ENCODE measurements at regions not wholly inside any gene's neighbourhood (a gene's known extent, or its start where the extent isn't known, plus 50 kb on each side); places are given as distances from the start of the nearest gene placed in this dataset.
"Not testable (repeated sequence)": the region's sequence is repeated elsewhere in the genome, so short reads cannot be mapped to it uniquely, and the experiment has no call there.

DNA sequence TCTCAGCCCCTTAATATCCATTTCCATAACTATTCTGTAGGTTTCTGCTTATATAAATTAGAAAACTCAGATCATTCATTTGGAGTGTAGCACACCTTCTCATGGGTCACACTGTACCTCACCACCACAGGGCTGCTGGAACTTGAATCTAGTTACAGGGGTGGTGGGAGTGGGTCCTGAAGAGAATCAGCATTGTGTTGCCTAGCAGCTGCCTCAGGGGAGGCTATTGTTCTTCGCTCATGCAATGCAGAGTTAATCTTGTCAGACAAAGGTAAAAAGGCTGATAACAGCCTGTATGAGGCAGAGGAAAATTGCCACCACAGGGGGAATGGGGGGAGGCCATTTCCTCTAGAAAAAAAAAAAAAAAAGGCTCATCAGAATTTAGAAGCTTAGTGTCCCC is 496.0 kb upstream of the ADGRB3 start:
- DNase-seq = no peak

DNA sequence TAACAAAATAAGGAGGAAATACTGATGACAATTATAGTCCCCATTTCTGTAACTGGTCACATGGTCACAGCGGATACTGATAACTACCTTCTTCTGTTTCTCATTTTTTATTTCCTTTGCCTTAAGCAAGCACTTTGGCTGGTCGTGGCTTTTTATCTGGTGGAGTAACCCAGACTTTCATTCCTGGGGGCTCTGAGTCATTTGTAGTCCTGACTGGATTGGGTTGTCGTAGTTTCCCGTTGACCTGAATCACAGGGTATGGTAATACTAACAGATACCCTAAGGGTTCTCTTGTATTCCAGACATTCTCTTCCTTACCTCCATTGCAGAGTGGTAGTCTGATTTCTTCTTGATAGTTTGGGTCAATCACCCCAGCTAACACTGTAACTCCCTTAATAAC is 500.3 kb upstream of the ADGRB3 start:
- no peak for DNase-seq

DNA sequence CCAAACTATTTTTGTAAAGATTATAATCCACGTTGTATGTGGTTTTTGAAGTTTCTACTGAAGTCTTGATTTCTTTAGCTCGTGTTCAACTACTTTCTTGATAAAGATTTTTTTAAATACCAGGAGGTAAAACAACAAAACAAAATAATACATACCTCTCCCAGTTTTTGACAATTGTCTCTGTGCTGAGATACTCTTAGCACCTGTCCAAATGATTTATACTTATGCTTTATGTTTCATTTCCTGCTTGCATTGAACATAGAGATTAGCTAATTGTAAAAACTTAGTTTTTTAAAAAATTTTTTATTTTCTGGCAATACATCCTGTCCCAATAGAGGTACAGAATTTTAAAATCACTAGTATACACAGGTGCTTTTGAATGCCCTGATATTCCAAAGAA is 506.9 kb upstream of the ADGRB3 start:
- no peak for DNase-seq

DNA sequence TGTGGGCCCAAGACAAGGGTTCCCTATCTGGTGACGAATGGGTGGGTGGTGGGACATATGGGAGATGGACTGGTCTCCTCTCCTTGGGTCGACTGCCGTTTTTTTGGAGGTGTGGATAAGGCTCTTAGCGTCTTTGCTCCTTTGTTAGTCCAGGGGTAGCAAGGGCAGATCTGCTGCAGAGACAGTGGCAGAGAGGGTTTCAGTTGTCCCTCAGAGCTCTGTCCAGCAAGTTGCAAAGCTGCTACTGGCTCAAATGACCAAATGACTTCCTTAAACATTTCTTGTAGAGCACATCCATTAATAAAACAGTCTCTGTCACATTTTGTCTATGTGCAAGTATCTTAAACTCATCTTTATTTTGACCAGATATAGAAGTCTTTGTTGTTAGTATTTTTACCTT is 508.0 kb upstream of the ADGRB3 start:
- DNase-seq = no peak

DNA sequence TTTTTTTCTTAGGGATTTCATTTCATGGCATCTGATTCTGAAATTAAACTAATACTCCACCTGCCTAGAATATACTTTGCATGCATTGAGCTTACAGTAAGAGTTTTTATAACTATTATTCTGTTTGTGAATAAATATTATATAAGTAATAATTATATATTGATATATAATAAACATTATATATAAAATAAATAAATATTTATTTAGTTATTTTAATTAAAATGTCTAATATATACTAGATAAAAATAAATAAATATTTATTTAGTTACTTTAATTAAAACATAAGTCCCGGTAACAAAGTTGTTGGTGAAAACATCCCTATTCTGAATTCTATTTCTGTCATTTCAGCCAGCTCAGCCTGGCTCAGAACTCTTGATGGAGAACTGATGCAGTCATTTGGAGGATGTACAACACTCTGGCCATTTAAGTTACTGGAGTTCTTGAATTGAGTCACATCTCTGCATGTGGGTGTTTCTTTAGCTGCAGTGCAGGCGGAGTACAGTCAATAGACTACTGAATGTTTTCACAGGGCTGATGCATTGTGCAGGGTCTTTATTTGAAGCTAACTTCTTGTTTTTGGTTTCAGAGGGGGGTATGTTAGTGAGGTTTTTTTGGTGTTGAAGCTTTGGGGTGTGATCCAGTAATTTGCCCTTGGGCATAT is 508.9 kb upstream of the ADGRB3 start:
- no peak for DNase-seq

DNA sequence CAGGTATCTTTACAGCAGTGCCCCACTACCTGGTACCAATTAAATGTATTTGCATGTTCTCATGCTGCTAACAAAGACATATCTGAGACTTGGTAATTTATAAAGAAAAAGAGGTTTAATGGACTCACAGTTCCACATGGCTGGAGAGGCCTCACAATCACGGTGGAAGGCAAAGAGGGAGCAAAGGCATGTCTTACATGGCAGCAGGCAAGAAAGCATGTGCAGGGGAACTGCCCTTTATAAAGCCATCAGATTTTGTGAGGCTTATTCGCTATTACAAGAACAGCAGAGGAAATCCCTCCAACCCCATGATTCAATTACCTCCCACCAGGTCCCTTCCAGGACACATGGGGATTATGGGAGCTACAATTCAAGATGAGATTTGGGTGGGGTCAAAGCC is 512.1 kb upstream of the ADGRB3 start:
- DNase-seq = not testable (repeated sequence)

DNA sequence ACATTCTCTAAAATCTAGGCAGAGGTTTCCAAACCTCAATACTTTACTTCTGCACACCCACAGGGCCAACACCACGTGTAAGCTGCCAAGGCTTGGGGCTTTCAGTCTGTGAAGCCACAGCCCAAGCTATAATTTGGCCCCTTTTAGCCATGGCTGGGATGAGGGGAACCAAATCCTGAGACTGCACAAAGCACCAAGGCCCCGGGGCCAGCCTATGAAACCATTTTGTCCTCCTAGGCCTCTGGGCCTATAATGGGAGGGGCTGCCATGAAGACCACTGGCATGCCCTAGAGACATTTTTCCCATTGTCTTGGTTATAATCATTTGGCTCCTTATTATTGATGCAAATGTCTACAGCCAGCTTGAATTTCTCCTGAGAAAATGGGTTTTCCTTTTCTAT is 513.0 kb upstream of the ADGRB3 start:
- no peak for DNase-seq

DNA sequence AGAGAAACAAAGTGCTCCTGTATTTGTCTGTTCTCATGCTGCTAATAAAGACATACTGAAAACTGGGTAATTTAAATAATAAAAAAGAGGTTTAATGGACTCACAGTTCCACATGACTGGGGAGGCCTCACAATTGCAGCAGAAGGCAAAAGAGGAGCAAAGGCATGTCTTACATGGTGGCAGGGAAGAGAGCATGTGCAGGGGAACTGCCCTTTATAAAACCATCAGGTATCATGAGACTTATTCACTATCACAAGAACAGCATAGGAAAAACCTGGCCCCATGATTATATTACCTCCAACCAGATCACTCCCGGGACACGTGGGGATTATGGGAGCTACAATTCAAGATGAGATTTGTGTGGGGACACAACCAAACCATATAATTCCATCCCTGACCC is 514.1 kb upstream of the ADGRB3 start:
- not testable (repeated sequence) for DNase-seq

DNA sequence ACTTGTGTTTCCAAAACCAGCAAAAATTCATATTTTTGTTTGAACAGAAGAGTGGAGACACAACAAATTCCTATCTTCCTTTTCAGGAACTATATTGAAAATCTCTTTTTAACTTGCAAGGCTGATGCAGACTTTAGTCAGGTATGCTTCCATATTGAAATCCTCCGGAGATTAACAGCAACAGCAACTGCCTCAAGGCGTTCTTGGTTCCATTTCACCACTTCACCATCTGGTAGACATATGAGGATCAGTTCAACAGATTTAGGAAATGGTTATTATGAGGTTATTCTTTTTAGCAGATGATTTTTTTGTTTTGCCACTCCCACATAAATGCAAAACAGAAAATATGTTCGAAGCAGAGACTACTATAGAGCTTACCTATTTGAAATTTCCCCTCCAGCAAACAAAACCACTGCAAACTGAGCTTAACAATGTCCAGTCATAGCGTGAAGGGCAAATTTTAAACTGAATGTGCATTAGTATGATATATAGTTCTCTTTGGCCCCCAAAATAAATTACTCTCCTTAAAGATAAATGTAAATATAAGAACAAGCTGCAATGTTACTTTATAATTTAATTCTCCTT is 520.5 kb upstream of the ADGRB3 start:
- no peak for DNase-seq

DNA sequence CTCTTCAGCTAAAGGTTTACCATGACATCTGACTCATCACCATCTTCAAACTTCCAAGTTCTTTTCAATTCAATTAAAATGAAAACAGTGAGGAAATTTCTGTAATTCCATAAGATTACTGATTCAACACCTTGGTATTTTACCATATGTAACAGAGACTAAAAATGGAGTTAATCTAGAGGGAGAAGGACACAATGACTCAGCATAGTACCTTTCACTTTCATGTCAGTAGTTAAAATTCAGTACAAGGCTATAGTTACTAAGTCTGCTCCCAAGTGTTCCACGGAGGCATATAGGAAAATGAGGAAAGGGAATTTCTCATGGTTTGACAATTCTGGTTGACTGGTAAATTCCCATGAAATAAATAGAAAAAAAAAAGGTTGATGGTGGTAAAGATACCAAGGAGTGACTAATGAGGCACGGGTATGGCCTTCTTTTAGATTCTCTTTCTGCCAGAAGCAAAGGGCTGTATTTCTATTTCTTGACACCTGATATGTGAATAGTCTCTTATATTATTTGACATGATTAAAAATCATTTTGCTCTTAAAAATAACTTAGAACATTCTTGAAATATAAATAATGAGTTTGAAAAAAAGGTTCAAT is 526.7 kb upstream of the ADGRB3 start:
- DNase-seq = no peak

DNA sequence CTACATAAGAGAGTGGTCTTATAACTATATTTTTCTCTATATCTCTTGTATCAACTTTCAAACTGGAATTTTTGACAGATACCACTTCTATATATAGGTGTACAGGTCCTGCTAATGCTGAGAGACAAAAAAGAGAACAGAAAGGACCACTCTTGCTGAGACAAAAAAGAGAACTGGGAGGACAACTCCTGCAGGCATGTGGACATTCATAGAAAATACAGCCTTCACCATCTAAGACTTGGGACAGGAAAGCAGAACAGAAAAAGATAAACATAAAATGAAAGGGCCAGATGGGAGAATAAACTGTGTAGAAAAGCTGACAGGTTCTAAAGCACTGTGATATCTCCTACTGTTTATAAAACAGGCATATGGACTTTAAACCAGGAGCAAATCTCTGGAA is 541.0 kb upstream of the ADGRB3 start:
- DNase-seq = no peak

DNA sequence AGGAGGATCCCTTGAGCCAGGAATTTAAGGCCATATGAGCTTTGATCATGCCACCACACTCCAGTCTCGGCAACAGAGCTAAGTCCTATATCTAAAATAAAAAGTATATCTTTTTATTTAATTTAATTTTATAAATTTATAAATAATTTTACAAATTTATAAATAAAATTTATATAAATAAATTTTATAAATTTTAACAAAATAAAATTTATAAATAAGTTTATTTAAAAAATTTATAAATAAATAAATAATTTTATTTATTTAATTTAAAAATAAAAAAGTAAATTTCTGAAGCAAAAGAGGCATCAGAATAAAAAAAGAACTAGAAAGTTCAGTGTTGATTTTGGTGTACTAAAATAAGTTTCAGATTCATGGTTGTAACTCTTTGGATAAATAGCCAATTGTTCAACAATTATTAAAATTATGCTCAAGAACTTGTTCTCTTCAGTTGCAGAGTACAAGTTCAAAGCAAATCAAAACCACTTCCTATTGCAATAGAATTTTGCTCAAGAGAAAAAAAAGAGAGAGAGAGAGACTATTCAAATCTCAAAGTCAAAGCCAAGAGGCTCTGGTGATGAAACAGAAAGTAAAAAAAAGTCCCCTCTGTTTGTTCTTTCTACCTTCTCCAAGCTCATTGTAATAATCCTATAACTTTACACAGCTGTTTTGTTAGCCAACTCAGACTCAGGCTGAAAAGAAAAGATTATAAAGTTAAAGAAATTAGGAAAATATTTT is 547.5 kb upstream of the ADGRB3 start:
- no peak for DNase-seq

DNA sequence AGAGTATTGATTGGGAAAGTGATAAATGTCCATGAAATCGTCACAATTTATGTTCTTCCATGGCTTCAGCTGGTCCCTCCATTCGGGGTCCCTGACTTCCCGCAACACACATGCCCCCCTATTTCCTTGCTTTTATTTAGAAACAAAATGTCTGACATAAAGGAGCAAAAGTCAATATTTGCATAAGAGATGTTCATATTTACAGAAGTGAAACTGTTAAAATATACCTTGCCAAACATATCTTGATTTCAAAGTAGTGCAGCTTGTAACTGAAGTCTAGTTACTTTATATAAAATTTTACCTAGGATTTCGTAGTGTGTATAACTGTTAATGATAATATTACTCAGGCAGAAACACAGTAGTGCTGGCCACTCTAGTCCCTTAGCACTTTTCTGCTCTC is 548.9 kb upstream of the ADGRB3 start:
- no peak for DNase-seq

DNA sequence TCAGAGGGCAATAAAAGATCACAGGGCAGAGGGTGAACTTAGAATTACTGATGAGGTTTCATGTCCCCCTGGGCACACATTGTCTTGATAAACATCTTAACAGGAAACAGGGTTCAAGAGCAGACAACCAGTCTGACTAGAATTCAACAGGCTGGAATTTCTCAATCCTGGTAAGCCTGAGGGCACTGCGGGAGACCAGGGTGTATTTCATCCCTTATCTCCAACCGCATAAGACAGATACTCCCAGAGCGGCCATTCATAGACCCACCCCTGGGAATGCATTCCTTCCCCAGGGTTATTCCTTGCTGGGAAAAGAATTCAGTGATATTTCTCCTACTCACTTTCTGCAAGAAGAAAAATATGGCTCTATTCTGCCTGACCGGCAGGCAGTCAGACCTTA is 549.5 kb upstream of the ADGRB3 start:
- not testable (repeated sequence) for DNase-seq

DNA sequence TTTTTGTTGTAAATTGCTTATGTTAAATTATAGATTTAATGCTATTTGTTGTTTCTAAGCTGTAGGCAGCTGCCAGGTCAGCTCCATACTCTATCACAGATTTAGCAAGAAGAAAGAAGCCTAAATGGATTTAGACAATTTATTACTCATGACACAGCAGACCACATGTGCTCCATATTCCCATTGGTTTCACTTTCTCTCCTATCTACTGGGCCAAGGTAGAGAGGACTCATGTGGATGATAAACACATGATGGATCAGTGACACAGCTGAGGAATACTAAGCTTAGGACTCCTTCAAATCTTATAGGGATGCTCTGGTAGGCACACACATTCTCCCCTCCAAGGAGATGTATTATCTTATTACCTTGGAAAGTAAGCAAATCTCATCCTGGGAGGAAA is 553.0 kb upstream of the ADGRB3 start:
- DNase-seq = no peak

DNA sequence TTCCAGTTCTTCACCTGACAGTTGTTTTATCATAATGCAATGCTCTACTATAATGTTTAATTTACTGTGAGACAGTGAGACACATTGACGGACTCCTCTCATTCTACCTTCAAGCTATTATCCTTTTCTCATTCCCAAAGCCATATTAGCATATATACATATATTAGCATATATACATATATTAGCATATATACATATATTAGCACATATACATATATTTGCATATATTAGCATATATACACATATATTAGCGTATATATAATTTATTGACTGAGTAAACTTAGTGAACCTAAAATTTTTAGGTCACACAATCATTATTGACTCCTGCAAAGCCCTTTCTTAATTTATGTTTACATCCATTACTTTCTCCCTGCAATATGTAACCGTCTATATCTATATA is 555.0 kb upstream of the ADGRB3 start:
- DNase-seq = no peak

DNA sequence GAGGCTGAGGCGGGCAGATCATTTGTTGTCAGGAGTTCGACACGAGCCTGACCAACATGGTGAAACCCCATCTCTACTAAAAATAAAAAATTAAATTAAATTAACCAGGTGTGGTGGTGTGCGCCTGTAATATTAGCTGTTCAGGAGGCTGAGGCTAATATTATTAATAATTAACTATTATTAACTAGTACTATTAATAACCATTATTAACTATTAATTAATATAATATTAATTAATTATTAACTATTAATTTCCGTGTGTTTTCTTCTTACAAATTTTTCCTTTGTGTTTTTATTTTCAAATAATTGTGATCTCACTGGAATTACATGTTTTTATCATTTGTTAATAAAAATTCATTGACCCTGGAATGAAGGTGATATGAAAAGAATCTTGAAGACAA is 557.4 kb upstream of the ADGRB3 start:
- DNase-seq = no peak

DNA sequence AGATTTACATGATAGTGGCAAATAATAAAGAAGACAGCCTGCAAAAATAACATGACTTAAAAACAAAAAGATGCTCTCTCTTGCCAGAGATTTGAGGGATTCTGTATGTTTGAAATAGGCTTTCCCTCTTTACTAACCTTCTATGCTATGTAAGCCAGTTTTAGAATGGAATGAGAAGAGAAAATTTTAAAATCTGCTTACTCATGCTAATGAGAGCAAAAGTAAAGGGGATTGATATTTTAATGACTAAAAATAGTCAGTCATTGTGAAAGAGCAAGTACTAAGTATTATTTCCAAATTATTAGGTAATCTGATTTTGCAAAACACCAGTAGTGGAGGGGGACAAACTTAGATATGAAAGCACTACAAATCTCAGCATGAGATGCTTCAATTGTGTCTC is 563.3 kb upstream of the ADGRB3 start:
- no peak for DNase-seq

DNA sequence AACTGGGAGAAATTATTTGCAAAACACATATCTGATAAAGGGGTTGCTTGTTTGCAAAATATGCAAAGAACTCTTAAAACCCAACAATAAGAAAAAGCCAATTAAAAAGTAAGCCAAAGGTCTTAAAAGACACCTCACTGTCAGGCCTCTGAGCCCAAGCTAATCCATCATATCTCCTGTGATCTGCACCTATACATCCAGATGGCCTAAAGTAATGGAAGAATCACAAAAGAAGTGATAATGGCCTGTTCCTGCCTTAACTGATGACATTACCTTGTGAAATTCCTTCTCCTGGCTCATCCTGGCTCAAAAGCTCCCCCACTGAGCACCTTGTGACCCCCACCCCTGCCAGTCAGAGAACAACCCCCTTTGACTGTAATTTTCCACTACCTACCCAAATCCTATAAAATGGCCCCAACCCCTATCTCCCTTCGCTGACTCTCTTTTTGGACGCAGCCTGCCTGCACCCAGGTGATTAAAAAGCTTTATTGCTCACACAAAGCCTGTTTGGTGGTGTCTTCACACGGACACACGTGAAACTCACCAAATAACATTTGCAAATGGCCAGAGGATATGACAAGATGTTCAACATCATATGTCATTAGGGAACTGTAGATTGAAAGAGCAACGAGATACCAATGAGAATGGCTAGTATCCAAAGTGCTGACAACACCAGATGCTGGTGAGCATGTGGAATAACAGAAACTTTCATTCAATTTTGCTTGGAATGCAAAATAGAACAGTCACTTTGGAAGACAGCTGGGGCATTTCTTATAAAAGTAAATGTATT is 565.0 kb upstream of the ADGRB3 start:
- DNase-seq = no peak

DNA sequence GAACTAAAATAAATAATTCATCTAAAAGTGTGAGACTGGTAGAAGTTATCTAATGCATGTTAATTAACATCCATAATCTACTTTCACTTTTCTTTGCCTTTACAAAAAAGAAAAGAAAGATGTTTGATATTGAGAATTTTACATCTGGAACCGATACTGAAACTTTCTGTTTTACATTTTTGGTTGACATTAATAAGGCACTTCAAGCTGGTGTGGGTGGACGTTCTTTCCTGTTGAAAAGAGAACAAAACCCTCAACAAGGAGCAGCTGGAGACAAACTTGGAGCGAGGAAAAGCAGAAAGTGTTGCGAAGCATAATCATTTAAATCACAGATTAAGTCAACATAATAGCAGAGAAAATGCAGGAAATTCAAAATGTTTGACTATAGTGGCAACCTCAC is 575.2 kb upstream of the ADGRB3 start:
- no peak for DNase-seq

DNA sequence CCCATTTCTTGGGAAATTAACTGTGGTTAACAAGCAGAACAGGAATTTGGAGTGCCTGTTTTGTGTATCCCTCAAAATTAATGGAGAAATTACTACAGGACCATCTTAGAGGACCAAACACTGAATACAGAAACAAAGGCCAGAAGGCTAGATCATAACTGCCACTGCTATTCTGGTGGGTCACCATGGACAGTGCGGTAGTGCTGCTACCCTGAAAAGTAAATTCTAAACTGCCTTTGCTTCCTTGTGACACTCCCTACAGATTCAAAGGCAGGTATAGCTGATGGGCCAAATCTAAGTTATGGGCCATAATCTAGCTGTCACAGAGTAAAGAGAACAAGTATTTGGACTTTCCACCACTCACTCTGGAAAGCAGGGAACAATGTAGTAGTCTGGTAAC is 575.8 kb upstream of the ADGRB3 start:
- DNase-seq = no peak

DNA sequence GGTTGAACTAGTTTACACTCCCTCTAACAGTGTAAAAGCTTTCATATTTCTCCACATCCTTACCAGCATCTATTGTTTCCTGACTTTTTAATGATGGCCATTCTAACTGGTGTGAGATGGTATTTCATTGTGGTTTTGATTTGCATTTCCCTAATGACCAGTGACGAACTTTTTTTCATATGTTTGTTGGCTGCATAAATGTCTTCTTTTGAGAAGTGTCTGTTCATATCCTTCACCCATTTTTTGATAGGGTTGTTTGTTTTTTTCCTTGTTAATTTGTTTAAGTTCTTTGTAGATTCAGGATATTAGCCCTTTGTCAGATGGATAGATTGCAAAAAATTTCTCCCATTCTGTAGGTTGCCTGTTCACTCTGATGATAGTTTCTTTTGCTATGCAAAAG is 578.5 kb upstream of the ADGRB3 start:
- DNase-seq = not testable (repeated sequence)

DNA sequence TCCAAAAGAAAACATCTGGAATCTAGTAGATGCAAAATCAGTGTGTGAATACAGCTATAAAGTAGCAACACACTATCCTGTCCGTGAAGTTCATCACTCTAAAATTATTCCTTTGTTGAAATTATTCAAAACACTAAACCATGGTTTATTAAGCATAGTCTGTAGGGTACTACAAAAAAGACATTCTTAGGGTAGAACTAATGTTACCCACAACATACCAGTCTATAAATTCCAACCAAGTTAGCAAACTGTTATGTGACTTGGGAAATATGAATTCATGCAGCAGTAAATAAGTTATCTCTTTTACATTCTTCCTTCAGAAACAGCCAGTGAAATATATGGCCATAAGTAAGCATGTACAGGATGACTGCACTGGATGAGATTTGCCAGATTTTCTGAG is 580.3 kb upstream of the ADGRB3 start:
- no peak for DNase-seq

Measured in T-helper 1 cell (primary cell).